ENCODE measurements at regions not wholly inside any gene's neighbourhood (a gene's known extent, or its start where the extent isn't known, plus 50 kb on each side); places are given as distances from the start of the nearest gene placed in this dataset.
"Not testable (repeated sequence)": the region's sequence is repeated elsewhere in the genome, so short reads cannot be mapped to it uniquely, and the experiment has no call there.

DNA sequence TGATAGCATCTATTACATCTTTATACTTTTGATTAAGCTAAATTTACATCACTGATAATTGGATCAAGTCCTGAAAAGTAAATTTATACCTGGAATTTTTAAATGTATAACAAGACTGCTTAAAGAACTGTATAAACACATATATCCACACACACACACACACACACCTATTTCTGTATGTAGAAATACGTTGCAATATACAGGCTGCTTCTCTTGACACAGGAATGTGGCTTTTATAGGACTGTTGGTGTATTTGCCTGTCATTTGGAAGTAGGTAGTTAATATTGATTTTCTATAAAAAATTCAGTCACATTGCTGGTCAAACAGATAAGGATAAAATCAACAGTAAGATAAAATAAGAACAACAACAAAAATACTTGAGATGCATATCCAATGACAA, 708.5 kb upstream of the RAG2 start:
- no peak for DNase-seq (ENCODE audit: extremely low read depth in 1 of 2, low read depth in 1 of 2)

DNA sequence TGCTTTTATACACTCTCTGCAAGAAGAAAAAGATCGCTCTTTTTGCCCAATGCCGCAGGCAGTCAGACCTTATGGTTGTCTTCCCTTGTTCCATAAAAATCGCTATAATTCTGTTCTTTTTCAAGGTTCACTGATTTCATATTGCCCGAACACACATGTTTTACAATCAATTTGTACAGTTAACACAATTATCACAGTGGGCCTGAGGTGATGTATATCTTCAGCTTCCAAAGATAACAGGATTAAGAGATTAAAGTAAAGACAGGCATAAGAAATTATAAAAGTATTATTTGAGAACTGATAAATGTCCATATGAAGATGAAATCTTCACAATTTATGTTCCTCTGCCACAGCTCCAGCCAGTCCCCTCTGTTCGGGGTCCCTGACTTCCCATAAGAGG, 703.4 kb upstream of the RAG2 start:
- DNase-seq (ENCODE audit: extremely low read depth in 1 of 2, low read depth in 1 of 2), result not testable (repeated sequence)

DNA sequence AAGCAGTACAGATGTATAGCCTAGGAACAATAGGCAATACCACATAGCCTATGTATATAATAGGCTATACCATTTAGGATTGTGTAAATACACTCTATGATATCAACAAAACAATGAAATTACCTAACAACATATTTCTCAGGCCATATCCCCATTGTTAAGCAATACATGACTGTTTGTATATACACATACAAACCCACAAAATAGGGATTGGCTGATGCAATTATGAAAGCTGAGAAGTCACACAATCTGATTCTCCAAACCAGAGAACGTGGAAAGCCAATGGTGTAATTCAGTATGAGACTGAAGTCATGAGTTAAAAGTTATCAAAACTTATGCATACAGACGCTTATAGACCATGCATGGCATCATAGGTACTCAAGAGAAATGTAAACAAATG, 700.1 kb upstream of the RAG2 start:
- DNase-seq (ENCODE audit: extremely low read depth in 1 of 2, low read depth in 1 of 2), result no peak

DNA sequence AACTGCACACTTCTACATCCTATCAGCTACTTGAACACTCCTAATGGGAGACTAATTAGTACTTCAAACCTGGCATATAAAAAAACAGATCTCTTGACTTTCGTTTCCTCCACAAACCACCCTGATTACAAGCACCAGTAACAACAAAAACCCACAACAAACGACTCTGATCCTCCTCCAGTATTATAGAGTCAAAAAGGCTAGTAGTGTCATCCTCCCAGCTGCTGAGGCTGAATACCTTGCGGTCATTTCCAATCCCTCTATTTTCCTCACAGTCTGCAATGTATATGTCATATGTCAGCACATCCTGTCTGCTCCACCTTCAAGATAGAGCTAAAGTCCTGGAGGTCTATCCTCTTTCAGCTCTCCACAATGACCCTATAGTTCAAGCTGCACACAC, 688.9 kb upstream of the RAG2 start:
- no peak for DNase-seq (ENCODE audit: extremely low read depth in 1 of 2, low read depth in 1 of 2)

DNA sequence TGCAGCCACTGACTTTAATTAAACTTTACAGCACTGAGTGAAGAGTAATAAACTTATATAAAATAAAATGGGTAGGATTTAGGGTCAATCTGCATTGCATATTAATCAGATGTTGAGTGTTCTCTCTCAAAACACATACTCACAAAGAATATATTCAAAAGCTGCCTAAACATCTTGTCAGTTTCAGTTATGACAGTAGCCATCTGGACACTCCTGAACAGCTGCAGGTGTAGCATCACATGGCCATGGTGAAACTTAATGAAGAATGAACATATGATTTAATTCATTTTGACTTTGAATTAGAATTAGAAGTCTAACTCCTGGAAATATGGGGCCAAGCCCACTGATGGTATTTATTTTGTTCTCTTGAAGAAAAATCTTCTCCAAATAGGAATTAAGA, 684.3 kb upstream of the RAG2 start:
- no peak for DNase-seq (ENCODE audit: extremely low read depth in 1 of 2, low read depth in 1 of 2)

DNA sequence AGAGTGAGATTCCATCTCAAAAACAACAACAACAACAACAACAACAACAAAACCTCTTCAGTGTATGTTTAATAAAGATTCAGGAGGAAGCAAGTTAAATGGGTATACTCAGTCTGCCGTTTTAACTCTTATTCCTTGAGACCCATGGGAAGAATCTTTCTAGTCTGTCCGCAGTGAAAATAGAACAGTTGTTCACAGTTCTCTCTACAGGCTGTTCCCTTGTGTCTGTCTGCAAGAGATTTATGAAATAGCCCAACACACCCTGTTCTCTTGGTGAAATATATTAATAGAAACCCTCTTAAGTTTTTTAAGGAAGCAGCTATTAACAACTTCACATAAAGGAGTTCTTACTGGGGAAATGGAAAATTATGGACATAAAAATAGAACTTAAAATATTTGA, 682.2 kb upstream of the RAG2 start:
- no peak for DNase-seq (ENCODE audit: extremely low read depth in 1 of 2, low read depth in 1 of 2)

DNA sequence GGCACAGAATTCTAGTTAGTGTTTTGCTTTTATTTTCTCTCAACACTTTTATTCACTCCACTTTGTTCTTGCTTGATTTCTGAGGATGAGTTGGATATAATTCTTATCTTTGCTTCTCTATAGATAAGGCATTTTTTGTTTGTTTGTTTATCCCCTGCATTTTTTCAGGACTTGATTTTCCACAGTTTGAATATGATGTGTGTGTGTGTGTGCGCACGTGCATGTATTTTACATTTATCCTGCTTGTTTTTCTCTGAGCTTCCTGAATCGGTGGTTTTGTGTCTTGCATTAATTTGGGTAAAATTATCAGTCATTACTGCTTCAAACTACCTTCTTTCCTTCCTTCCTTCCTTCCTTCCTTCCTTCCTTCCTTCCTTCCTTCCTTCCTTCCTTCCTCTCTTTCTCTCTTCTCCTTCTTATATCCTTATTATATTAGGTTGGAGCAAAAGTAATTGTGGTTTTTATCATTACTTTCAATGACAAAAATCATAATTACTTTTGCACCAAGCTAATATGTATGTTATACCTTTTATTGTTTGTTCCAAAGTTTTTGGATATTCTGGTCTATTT, 679.9 kb upstream of the RAG2 start:
- DNase-seq (ENCODE audit: extremely low read depth in 1 of 2, low read depth in 1 of 2), result no peak

DNA sequence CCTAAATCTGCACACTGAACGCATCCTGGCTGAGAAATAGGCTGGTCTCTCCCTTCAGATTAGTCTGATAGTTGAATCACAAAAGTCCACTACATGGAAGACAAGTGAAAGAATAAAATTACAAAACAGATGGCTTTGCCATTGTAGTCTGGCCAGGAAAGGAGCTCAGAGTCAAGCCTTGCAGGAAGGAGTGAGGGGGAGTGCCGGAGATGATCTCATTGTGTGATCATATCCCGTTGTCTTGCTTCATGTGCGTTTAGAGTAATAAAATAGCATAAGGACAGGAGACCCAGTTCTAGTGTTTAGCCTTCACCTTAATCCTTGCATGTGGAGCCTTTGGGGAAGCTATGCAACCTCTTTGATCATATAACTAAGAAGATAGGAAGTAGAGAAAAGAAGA, 666.7 kb upstream of the RAG2 start:
- DNase-seq (ENCODE audit: extremely low read depth in 1 of 2, low read depth in 1 of 2), result no peak

DNA sequence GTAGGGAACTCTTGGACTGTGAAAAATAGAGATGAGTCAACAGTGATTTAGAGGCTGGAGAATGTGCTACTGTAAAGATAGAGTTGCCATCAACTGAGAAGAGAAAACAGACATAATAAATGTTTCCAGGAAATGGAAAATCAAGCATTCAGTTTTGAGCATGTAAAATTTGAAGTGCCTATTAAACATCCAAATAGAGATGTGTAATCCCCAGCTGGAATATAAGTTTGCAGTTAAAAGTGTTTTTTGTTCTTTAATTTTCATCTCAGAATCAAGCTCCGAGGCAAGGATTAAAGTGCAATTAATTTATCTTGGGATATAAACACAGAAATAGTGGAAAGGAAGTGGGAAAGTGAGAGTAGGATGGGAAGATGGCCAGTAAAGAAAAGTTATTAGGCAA, 666.0 kb upstream of the RAG2 start:
- DNase-seq (ENCODE audit: extremely low read depth in 1 of 2, low read depth in 1 of 2), result no peak

DNA sequence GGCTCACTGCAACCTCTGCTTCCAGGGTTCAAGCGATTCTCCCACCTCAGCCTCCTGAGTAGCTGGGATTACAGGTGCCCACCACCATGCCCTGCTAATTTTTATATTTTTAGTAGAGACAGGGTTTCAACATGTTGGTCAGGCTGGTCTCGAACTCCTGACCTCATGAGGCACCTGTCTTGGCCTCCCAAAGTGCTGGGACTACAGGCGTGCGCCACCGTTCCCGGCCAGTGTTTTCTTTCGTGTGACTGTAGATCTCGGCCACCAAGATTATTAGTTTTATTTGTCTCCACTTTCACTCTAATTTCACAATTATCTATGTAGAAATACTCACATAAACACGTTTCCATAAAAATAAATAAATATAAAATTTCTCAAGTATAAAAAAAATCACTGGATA, 665.4 kb upstream of the RAG2 start:
- DNase-seq (ENCODE audit: extremely low read depth in 1 of 2, low read depth in 1 of 2), result not testable (repeated sequence)

DNA sequence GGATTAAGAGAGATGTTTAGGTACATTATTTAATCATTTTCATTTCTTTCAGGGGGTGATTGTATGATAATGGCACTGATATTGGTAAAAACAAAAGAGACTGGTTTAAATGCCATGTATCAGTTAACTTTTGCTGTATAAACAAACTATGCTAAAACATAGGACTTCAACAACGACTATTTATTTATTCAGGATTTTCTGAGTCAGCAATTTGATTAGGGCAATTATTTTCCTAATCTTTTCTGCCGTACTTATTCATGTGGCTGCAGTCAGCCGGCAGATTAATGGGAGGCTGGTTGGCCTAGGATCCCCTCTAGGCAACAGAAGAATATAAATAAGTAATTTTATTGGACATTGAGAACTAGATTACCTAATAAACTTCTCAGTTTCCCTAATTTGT, 661.7 kb upstream of the RAG2 start:
- no peak for DNase-seq (ENCODE audit: extremely low read depth in 1 of 2, low read depth in 1 of 2)

DNA sequence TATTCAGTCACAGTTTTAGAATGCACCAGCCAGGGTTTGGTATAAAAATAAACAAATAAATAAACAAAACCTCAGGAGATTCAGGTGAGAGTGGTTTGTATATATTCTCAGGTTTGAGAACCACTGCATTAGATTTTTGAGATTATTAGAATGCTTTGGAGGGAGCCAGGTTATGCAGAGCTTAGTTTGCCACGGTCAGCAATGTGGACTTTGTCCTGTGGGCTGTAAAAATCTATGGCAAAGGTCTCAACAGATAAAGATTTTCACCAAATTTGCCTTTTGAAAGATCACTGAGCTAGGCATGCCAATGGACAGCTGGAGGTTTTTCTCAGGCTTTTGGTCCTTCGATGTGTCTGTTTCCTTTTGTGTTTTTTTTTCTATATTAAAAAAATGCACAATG, 650.1 kb upstream of the RAG2 start:
- no peak for DNase-seq (ENCODE audit: extremely low read depth in 1 of 2, low read depth in 1 of 2)

DNA sequence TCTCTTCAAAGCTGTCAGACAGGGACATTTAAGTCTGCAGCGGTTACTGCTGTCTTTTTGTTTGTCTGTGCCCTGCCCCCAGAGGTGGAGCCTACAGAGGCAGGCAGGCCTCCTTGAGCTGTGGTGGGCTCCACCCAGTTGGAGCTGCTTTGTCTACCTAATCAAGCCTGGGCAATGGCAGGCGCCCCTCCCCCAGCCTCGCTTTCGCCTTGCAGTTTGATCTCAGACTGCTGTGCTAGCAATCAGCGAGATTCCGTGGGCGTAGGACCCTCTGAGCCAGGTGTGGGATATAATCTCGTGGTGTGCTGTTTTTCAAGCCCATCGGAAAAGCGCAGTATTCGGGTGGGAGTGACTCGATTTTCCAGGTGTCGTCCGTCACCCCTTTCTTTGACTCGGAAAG, 648.1 kb upstream of the RAG2 start:
- DNase-seq (ENCODE audit: extremely low read depth in 1 of 2, low read depth in 1 of 2), result not testable (repeated sequence)

DNA sequence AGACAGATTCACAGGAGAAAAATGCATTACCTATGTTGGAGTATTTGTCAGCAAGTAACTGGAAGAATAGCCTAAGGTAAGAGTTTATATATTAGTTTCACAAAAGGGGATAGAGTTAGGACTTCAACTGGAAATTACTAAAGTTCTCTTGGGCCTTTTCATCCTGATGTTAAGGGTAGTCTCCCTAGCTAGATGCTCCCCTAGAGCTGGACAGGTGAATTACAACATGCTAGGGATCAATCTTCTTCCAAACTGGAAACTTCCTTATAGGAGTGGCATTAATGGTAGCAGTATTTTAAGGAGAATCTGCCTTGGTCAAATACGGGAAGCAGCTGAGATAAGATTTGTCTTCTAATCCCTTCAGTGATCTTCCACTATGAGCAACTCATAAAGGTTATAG, 632.8 kb upstream of the RAG2 start:
- DNase-seq (ENCODE audit: extremely low read depth in 1 of 2, low read depth in 1 of 2), result no peak

DNA sequence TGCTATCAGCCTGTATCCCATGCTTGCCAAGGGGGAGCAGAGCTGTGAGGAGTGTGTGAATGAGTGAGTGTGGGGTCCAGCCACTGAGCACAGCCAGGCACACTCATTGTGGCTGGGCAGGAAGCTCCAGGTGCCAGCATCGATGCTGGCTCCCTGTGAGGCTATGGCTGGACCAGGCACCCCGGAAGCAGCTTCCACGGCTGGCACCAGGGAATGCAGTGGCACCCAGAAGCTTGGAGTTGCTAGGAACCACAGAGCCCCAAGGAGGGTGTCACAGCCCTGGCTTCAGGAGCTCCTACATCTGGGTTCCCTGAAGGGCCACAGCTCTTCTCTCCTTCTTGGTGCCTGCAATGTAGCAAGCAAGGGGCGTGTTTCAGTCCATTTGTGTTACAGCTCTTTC, 625.9 kb upstream of the RAG2 start:
- no peak for DNase-seq (ENCODE audit: extremely low read depth in 1 of 2, low read depth in 1 of 2)

DNA sequence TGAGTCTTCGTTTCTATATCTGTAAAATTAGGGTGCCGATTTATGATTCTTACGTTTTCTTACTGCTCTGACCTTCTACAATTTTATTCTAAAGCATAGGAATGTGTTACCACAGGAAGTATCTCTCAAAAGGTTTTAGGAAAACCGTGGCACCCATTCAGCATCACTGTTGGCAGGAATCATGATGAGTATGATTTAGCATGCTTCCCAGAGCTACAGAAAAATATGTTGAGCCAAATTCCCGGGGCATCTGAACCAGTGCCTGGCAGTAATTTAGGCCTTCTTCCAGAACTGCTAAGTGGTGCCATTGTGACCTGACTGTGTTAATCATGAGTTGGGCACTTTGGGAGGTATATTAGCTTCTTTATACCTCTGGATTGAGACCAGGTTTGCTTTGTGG, 605.0 kb upstream of the RAG2 start:
- DNase-seq (ENCODE audit: extremely low read depth in 1 of 2, low read depth in 1 of 2), result no peak

DNA sequence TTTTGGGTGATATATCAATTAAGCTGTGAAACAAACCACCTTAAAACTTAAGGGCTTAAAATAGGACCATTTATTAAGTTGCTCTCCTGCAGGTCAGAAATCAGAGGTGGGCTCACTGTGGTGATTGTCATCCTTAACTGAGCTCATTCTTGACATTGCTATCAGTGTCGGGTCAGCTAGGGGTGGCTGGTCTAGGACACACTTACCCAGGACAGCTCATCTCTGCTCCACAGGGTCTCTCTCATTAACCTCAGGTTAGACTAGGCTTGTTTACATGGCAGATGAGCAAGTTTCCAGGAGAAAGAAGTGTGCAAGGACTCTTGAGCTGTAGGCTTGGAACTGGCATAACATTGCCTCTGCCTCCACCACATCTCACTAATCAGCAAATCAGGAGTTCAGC, 601.0 kb upstream of the RAG2 start:
- no peak for DNase-seq (ENCODE audit: extremely low read depth in 1 of 2, low read depth in 1 of 2)

DNA sequence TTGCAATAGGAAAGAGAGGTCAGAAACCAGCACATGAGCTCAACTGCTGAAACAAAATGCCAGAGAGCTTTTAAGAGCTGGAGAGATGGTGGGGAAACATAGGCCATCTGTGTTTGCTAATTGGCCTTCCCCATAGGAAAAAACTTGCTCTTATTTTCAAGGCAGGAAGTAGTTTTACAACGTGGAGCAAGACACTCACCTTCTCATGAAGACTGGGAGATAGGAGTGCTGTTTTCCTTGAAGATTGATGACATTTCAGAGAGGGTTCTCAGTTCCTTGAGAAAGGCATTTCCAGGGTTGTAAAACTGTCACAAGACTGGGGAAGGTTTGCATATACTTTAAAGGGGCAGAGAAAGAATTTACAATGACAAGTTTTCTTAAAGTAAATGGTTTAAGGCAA, 586.3 kb upstream of the RAG2 start:
- no peak for DNase-seq (ENCODE audit: extremely low read depth in 1 of 2, low read depth in 1 of 2)

DNA sequence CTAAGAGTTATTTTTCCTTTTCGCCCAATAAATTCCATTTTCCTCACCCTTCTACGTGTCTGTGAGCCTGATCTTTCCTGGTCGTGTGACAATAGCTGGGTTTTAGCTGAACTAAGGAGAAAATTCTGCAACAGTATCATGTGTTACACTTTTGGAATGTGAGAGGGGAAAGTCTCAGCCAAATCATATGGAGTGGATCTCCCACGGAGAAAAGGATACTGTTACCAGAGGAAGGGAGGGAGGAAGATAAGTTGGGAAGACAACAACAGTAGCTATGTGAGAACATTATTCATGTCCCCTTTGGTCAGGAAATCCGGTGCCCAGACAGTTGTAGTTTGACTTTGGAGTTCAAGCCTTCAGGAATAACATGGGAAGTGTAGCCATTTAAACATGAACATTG, 584.0 kb upstream of the RAG2 start:
- DNase-seq (ENCODE audit: extremely low read depth in 1 of 2, low read depth in 1 of 2), result no peak

DNA sequence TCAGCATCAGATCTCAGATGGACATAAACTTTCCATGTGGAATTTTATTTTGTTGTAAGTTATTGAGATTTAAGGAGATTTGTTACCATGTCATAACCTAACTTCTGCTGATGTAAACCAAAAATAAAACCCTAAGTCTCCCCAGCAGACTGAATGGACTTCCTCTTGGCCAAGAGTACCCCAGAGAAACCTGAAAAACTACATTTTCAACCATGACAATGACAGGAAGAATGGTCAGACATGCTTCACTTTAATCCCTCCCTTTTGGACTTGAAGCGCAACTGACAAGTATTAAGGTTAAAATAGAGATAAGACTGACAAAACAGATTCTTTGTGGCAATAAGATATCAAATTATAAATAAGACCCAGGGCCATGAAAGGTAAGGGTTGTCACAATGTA, 579.7 kb upstream of the RAG2 start:
- DNase-seq (ENCODE audit: extremely low read depth in 1 of 2, low read depth in 1 of 2), result no peak

DNA sequence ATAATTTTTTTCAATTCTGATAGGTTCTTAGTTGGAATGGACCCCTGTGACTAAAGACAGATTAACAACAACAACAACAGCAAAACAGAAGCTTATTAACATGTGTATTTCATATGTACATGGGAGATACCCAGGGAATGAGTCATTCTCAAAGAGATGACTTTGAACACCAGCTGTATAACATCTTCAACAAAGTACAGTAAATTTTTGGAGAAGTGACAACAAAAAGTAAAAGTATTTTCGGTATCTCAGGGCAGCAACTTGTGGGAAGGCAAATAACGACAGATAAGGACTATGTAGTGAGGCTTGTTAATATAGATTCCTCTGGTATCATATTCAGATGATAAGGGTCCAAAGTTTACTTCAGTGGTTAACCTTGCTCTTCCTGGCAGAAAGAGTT, 573.4 kb upstream of the RAG2 start:
- no peak for DNase-seq (ENCODE audit: extremely low read depth in 1 of 2, low read depth in 1 of 2)

DNA sequence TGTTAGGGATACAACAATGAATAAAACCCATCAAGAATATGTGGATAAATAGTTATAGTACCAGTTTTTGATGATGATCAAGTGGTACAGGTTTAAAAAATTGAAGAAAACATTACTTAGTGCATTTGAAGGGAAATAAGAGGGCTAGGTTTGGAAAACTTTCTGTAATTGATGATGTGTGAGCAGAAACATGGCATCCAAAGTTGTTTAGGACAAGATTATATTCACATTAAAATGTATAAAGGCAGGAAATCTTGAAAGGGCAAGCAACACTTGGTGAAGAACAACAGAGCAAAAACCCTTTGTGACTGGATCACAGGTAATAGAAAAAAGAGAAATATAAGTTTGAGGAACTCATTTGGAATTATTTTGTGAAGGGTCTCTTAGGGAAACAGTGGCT, 572.3 kb upstream of the RAG2 start:
- no peak for DNase-seq (ENCODE audit: extremely low read depth in 1 of 2, low read depth in 1 of 2)

DNA sequence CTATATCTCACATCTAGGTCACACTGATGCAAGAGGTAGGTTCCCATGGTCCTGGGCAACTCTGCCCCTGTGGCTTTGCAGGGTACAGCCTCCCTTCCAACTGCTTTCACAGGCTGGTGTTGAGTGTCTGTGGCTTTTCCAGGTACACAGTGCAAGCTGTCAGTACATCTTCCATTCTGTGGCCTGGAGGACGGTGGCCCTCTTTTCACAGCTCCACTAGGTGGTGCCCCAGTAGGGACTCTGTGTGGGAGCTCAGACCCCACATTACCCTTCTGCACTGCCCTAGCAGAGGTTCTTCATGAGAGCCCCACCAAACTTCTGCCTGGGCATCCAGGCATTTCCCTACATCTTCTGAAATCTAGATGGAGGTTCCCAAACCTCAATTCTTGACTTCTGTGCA, 547.4 kb upstream of the RAG2 start:
- not testable (repeated sequence) for DNase-seq (ENCODE audit: extremely low read depth in 1 of 2, low read depth in 1 of 2)

DNA sequence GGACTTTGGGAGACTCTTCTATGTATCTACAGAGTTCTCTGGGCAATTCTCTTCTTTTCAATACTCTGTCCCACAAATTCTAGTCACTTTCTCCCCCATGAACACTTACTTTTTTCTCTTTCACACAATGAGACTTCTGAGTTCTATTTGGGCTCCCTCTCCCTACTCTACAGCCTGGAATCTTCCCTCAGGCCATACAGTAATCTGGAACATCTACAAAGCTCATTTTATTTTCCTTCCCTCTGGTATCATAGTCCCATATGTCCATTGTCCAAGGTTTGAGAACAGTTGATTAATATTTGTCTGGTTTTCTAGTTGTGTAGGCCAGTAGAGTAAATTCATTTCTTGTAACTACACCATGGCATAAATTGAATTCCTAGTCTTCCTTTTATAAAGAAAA, 544.6 kb upstream of the RAG2 start:
- DNase-seq (ENCODE audit: extremely low read depth in 1 of 2, low read depth in 1 of 2), result no peak

Measured in stimulated activated CD8-positive, alpha-beta memory T cell treated with anti-CD3 and anti-CD28 coated beads, Interleukin-7, amount 100 ng/mL, for 48 hours (primary cell).